ENCODE measurements at regions not wholly inside any gene's neighbourhood (a gene's known extent, or its start where the extent isn't known, plus 50 kb on each side); places are given as distances from the start of the nearest gene placed in this dataset. TPM values are rescaled to one million over a fixed set of nuclear protein-coding genes. Genes with fewer than 3 reads are reported as not detected.
"Not testable (repeated sequence)": the region's sequence is repeated elsewhere in the genome, so short reads cannot be mapped to it uniquely, and the experiment has no call there.

DNA sequence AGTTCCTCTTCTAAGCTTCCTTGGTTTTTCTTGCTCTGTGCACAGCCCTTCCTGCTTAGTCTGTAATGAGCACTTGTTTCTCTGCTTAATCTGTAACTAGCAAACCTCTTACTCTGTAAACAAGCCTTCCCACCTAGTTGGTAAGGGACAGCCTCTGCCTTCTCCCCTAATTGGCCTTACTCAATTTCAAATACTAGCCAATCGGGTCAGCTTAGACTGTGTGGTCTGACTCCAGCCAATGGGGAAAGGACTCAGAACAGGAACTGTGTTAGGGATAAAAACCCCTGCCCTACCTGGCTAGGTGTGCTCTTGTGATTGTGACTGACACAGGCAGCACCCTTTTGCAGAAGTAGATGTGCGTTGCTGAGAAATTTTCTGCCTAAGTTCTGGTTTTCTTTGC is 136.5 kb upstream of the AADAT start:
- DNase-seq (no peak), ATAC-seq (no peak)
- intact Hi-C loops (cut with micrococcal nuclease): no loop called here

DNA sequence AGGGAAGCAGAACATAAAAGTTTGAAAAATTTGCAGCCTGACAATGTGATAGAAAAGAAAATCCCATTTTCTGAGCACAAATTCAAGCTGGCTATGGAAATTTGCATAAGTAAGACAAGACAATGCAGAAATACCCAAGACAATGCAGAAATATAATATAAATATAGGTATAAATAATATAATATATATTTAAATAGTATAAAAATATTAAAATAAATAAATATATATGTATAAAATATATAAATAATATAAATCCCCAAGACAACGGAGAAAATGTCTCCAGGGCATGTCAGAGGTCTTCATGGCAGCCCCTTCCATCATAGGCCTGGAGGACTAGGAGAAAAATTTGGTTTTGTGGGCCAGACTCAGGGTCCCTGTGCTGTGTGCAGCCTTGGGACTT is 125.0 kb upstream of the AADAT start:
- ATAC-seq (no peak), DNase-seq (no peak)
- intact Hi-C loops (cut with micrococcal nuclease): no loop called here

- no peak for ATAC-seq
Observed at GRCh38 chr4:170214101-170214500, 124.3 kb upstream of the AADAT start.

GRCh38 chr4:170202721-170203120 is 113.0 kb upstream of the AADAT start:
- ATAC-seq: no peak
- intact Hi-C loops (cut with micrococcal nuclease): no loop called here
- DNase-seq: no peak

More at GRCh38 chr4:170214101-170214500, 124.3 kb upstream of the AADAT start:
- DNase-seq: no peak
- intact Hi-C loops (cut with micrococcal nuclease): no loop called here

- DNase-seq (no peak), ATAC-seq (no peak)
- intact Hi-C loops (cut with micrococcal nuclease): no loop called here
Observed at GRCh38 chr4:170198747-170199146, 109.0 kb upstream of the AADAT start.

DNA sequence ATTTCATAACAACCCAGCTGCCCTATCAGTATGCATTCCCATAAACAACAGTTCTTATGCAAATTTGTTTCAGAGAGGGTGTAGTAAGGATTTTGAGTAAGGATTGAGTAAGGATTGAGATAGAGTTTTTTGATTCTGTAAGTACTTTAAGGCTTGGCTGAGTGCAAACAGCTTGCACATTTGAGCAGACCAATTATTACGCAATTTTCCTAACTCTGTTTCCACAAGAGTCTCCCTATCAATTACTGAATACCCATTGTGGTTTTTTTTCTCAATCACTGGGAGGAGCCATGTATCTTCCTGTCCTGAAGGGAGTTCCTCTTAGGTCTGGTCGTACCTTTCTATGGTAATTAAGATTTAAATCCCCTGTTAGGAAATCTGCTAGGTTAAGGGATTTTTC is 105.0 kb upstream of the AADAT start:
- DNase-seq; ATAC-seq; intact Hi-C loops (cut with micrococcal nuclease): not testable (repeated sequence)

DNA sequence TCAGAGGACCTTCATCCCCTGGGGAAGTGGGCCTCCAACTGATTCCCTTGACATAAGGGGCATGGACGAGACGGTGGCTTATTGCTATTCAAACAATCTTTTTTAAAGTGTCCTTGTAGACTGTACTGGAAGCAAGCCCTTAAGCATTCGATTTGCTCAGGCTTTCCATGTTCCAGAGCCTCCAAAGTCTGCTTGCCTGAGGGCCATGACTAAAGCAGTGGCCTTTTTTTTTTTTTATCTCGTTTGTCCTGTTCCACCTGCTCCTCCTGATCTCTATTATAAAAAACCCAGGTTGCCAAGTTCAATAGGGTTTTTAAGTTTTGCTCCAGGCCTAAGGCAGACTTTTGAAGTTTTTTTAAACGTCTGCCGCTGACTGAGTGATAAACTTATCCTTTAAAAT is 103.7 kb upstream of the AADAT start:
- DNase-seq: no peak
- intact Hi-C loops (cut with micrococcal nuclease): no loop called here
- ATAC-seq: no peak

DNA sequence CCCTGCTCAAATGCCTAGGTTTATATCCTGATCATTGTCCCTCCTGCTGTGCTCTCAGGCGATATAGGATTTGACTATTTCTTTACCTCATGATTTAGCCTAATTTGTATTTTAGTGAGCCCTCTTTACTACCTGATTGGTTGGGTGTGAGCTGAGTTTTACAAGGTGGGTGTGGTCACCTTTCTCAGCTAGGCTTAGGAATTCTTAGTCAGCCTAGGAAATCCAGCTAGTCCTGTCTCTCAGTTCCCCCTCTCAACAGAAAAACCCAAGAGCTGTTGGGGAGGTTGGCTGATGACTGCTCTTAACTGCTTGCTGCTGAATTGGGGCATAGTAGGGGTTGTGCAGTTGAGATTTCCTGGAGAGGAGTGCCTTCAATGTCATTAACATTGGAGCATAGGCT is 100.5 kb upstream of the AADAT start:
- DNase-seq (no peak), ATAC-seq (no peak)
- intact Hi-C loops (cut with micrococcal nuclease): no loop called here

DNA sequence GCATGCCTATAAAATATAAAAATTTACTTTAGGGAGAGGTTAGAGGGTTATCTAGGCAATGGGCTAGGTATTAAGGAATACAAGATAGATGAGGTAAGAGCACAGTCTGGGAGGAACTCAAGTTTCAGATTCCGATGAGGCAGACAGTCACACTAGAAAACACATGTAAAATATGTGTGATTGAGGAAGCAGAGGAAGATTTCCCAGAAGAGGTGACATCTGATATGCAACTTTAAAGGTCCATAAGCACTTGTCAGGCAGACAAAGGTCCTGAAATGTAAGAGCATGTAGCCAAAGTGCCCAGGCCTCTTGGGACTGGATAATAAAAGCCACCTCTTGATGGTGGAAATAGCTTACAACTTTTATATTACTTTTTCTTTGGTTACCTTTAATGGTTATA is 81.1 kb upstream of the AADAT start:
- no peak for ATAC-seq
- DNase-seq: no peak
- intact Hi-C loops (cut with micrococcal nuclease): no loop called here

- intact Hi-C loops (cut with micrococcal nuclease): no loop called here
- no peak for ATAC-seq
- DNase-seq: no peak
Observed at GRCh38 chr4:170169699-170170098, 79.9 kb upstream of the AADAT start.

GRCh38 chr4:170167678-170168077 is 77.9 kb upstream of the AADAT start:
- ATAC-seq (no peak), DNase-seq (no peak)
- intact Hi-C loops (cut with micrococcal nuclease): no loop called here

- intact Hi-C loops (cut with micrococcal nuclease); ATAC-seq; DNase-seq: not testable (repeated sequence)
Observed at GRCh38 chr4:170166193-170166592, 76.4 kb upstream of the AADAT start.

DNA sequence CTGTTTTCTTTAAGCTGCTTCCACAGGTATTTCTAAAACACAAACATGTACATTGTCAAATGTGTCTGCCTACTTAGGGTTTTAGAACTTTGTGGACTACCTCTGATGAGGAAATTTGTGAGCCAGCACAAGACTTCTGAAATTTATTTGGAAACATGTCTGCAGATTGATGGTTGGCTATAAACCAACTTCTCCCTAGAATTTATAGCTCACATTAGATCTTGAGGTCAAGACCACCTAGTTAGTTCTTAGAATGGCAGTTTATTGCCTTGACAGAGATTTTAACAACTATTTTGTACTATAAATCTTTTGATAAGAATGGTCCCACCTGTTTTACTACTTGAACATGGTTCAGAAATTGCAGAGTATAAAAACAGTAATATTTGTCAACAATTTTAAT is 72.7 kb upstream of the AADAT start:
- ATAC-seq: no peak
- DNase-seq: no peak
- intact Hi-C loops (cut with micrococcal nuclease): no loop called here

DNA sequence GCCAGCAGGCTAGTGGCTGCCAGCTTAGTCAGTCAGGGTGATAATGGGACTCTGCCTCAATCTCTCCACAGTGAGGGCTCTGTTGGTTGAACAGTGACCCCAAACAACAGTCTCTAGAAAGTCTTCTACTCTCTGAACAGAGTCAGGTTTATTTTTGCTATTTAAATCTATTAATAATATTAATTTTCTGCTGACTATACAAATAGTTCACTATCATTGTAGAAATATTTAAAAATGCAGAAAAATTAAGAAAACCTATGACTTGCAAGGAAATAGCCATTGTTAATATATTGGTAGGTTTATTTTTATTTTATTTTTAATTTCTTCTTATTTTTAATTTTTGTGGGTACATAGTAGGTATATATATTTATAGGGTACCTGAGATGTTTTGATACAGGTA is 67.9 kb upstream of the AADAT start:
- ATAC-seq: no peak
- DNase-seq: no peak
- intact Hi-C loops (cut with micrococcal nuclease): no loop called here

- intact Hi-C loops (cut with micrococcal nuclease): no loop called here
- no peak for ATAC-seq
- DNase-seq: no peak
Observed at GRCh38 chr4:170145120-170145519, 55.4 kb upstream of the AADAT start.

DNA sequence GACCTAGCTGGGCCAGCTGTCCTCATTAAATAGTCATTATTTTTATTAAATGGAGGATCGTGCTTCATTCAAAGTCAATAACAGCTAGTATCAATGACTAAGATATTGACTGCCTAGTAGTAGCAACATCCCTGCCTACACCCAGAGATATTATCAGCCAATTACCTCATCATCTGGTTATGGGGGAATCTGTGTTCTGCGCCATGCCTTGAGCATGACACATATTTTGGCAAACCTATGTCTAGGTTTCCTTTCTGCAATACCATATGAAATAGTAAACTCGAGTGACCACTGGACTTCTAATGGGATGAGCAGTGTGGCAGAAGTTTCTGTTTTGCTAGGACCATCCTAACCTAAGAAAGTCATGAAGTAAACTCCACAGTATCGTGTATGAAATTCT is 50.0 kb upstream of the AADAT start:
- no peak for ATAC-seq
- intact Hi-C loops (cut with micrococcal nuclease): no loop called here
- no peak for DNase-seq

Small RNAs in the stretch of these regions (microRNA-seq; reads per million reads assigned to microRNA genes)
- gene MIR6082 (ENCODE audit: borderline number of aligned reads): not detected
